ENCODE measurements at regions not wholly inside any gene's neighbourhood (a gene's known extent, or its start where the extent isn't known, plus 50 kb on each side); places are given as distances from the start of the nearest gene placed in this dataset.

GRCh38 chr6:44062771-44063560 is 64.3 kb downstream of the MRPL14 start:
- TF ChIP-seq CTCF (IDR thresholded peaks at IDR 0.05), result peak; percentile 32; the same call in 1 of the 2 replicates

DNA sequence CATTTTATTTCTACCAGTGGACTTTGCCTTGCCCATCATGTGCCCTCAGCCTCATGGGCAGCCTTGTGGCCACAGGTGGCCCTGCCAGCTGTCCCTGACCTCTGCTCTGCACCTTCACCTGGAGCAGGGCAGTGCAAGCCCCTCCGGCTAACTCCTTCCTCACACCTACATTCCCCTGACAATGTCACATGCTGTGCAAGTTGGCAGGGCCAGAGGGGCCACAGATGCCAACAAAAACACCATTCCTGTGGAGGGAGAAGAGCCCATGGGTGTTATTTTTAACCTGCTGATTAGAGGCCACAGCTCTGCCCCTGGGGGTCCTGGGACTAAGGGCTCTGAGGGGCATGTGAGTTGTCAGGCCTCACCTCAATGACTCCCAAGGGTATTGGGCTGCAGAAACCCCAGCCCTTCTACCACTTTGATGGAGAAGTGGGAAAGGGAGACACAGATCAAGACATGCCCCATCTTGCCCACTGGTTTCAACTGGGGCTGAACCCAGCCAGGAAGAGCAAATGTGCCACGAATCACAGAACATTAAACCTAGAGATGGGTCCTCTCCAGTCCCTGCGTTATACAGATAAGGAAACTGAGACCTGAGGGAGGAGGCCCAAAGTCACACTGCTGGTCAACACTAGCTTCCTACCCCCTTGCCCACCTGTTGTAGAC is 65.0 kb downstream of the MRPL14 start:
- TF ChIP-seq CTCF (IDR thresholded peaks at IDR 0.05), result no peak

DNA sequence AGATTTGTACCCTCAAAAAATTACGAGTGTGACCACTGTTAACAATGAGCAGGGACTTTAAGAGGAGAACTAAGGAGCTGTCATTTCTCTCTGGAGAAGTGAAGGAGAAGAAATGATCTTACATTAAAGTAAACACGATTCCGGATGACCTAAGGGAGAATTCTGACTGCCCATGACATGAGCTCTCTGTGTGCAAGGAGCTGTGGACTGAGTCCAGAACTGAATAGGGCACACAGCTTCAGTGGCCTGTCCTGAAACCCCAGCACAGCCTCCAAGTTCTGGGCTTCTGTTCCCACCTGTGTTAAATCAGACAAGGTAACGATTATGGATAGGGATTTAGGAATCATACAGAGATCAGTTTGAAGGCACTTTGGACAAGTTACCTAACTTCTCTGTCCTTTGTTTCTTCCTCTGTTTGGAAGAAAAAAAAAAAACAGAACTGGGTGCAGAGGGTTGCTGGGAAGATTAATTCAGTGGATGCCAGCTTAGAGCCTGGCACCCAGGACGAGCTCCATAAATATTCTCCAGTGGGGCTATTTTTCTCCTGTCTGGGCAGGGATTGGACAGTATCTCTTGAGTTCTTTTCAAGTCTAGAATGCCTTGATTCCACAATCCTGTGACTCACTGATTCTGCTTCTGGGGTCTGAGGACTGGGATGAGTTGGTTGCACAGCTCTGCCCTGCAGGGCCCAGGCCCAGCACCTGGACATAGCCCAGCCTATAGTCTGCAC is 65.7 kb downstream of the MRPL14 start:
- no peak for TF ChIP-seq CTCF (IDR thresholded peaks at IDR 0.05)

DNA sequence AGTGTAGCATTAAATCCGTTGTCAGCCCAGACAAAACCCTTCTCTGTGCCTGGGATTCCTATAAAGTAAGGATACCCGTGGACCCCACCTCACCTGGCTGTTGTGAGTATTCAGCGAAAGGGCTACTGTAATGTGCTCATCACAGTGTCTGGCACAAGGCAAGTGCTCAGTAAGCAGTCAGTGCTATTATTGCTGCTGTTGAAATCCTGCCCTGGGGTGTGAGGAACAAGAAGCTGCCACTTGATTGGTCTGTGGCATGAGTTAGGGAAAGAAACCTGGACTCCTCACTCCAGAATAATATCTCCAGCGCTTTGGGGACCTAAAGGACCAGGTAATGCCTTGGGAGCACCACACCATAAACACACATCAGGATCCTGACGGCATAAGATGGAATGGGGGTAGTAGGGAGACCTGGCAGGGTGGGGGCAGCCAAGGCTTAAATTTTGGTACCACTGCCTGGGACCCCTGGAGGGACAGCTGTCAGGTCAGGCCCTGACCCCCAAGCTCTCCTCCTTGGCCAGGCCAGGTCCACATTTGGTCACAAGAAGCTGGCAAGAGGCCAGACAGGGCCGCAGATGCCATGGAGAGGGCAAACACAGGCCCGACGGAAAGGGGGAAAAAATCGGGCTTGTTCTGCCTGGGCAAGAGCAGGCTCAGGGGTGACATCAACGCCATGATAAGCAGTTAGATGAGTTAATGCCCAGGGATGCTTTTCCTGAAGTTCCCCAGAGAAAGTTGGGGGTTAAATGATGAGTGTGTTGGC is 66.5 kb downstream of the MRPL14 start:
- TF ChIP-seq CTCF (IDR thresholded peaks at IDR 0.05), result no peak

GRCh38 chr6:44059359-44060346 is 67.6 kb downstream of the MRPL14 start:
- TF ChIP-seq CTCF (IDR thresholded peaks at IDR 0.05), result no peak

DNA sequence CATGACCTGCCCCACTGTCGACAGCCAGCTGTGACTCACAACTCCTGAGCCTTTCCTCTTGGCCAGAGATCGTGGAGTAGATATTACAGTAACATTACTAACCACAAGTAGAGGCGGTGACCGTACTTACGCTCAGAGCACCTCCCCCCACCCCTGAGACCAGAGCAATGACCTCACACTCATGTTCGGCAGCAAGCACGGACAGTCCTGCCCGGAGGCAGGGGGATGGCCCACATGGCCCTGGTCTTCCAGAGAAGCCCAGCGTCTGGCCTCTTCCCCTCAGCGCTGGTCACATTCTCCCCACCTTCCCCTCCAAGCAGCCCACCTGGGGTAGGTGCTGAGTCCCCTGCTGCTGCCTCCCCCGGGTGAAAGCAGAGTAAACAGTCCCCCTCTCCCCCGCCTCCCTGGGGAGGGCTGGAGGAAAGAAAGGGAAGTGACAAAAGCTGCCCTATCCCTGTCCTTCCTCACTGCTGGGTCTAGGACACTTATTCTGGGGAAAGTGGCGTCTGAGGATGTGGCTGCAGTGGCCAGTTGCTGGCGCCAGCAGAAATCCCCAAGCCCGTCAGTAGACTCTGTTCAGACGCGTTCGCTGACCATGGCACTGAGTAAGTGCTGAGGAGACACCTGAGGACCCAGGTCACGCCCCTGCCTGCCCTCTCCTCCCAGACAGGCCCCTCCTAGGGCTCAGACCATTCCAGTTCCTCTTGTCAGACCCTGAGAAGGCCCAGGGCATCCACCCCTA is 68.5 kb downstream of the MRPL14 start:
- no peak for TF ChIP-seq CTCF (IDR thresholded peaks at IDR 0.05)

All from LNCAP (cell line).